Stimulated activated naive CD8-positive, alpha-beta T cell treated with anti-CD3 and anti-CD28 coated beads, Interleukin-15, Interleukin-2, amounts not matched to agents 100 U/mL and 50 U/mL, for 24 hours (primary cell): ENCODE measurements at regions not wholly inside any gene's neighbourhood (a gene's known extent, or its start where the extent isn't known, plus 50 kb on each side); places are given as distances from the start of the nearest gene placed in this dataset.

Experiments used
- ATAC-seq: fragments of 150-1000 bp; cut with Tn5 transposase; one replicate; pipeline ENCODE4 v1.10.0; 2021
- DNase-seq: peaks from one replicate; pipeline ENCODE4 v3.0.0; 2021

GRCh38 chr22:48746789-48747425, 1080.8 kb downstream of the BRD1 start:
- no peak for DNase-seq
- ATAC-seq, result no peak

GRCh38 chr22:48745842-48746788, 1081.6 kb downstream of the BRD1 start:
- DNase-seq (no peak), ATAC-seq (no peak)

GRCh38 chr22:48744967-48745841, 1082.5 kb downstream of the BRD1 start:
- ATAC-seq, result no peak
- DNase-seq, result no peak

- no peak for ATAC-seq
- no peak for DNase-seq
Measured at GRCh38 chr22:48744283-48744641, 1083.4 kb downstream of the BRD1 start.

- no peak for DNase-seq
- no peak for ATAC-seq
Measured at GRCh38 chr22:48743601-48744282, 1083.9 kb downstream of the BRD1 start.

- ATAC-seq, result no peak
- no peak for DNase-seq
Measured at GRCh38 chr22:48742556-48743343, 1084.9 kb downstream of the BRD1 start.

GRCh38 chr22:48742191-48742555, 1085.5 kb downstream of the BRD1 start:
- DNase-seq, result no peak
- no peak for ATAC-seq

- ATAC-seq (no peak), DNase-seq (no peak)
Measured at GRCh38 chr22:48741540-48741939, 1086.1 kb downstream of the BRD1 start.

GRCh38 chr22:48740731-48741405, 1086.8 kb downstream of the BRD1 start:
- ATAC-seq, result no peak

GRCh38 chr22:48740086-48740730, 1087.5 kb downstream of the BRD1 start:
- ATAC-seq, result no peak
- DNase-seq, result no peak

More at GRCh38 chr22:48740731-48741405, 1086.8 kb downstream of the BRD1 start:
- DNase-seq, result no peak

GRCh38 chr22:48739348-48740085, 1088.2 kb downstream of the BRD1 start:
- ATAC-seq (no peak), DNase-seq (no peak)

GRCh38 chr22:48738204-48738980, 1089.3 kb downstream of the BRD1 start:
- ATAC-seq (no peak), DNase-seq (no peak)

GRCh38 chr22:48737461-48738203, 1090.0 kb downstream of the BRD1 start:
- ATAC-seq (no peak), DNase-seq (no peak)

GRCh38 chr22:48736593-48737460, 1090.8 kb downstream of the BRD1 start:
- ATAC-seq, result no peak
- DNase-seq, result no peak

- no peak for ATAC-seq
- DNase-seq, result no peak
Measured at GRCh38 chr22:48734961-48735360, 1092.7 kb downstream of the BRD1 start.

- ATAC-seq, result no peak
- DNase-seq, result no peak
Measured at GRCh38 chr22:48734359-48734758, 1093.3 kb downstream of the BRD1 start.
